K562 (cell line): ENCODE measurements at regions not wholly inside any gene's neighbourhood (a gene's known extent, or its start where the extent isn't known, plus 50 kb on each side); places are given as distances from the start of the nearest gene placed in this dataset.

Experiments
- ATAC-seq: fragments of 200-7000 bp; cut with Tn5 transposase; 3 replicates; pipeline ENCODE4 v1.9.1; 2020; ENCODE audit warnings: moderate library complexity
- BruUV-seq: library from RNA; stranded (reverse); fragments of 400-500 nt; replicated peaks from 2 replicates; lab custom pipeline; 2021; lab: Mats Ljungman, UMichigan
- CTCF ChIA-PET: fragments of 300-600 bp; formaldehyde crosslinking; extraction: SDS; loops from one replicate; lab custom pipeline; 2021; ENCODE audit warnings: low intra/inter-chr PET ratio; lab: Yijun Ruan, JAX
- POLR2A ChIA-PET: fragments of 300-600, 350-650 bp; sonication (Branson Sonifier 250); formaldehyde crosslinking; extraction: SDS; loops from one replicate; lab custom pipeline; 2021; ENCODE audit warnings: antibody characterized with exemption, inconsistent platforms; lab: Yijun Ruan, JAX
- DNase-seq, 4 experiments: peaks; one replicate each; pipeline versions ENCODE4 v3.0.0 to v3.0.0-alpha.2; 2011 to 2018; ENCODE audit warnings: low spot score in 3 of 4, mixed read lengths in 3 of 4; ENCODE audit errors: extremely low read depth in 1 of 4
- FAIRE-seq: peaks from 2 replicates; lab custom pipeline; 2011; peaks lifted over from hg19 to GRCh38; lab: Jason Lieb, UNC
- H2AFZ ChIP-seq: 2 replicates; pipeline ENCODE4 v1.6.0; 2011; ENCODE audit warnings: low read depth, low read length, control low read depth, inconsistent platforms
- H3K27ac ChIP-seq: fragments of 200-600 bp; 3 replicates; pipeline ENCODE4 v1.8.0; 2011; ENCODE audit warnings: low read depth, mild to moderate bottlenecking, control low read depth, inconsistent platforms, low read length, moderate library complexity, mixed read lengths; ENCODE audit errors: extremely low read depth
- H3K27me3 ChIP-seq, 2 experiments: fragments of 300-600 bp in 1 of 2; 2 replicates in 1 of 2; 3 replicates in 1 of 2; pipeline versions ENCODE4 v1.6.0 to v1.8.0; 2011; ENCODE audit warnings: inconsistent platforms in 2 of 2, low read length in 2 of 2, mild to moderate bottlenecking in 1 of 2, mixed read lengths in 1 of 2, moderate library complexity in 1 of 2; ENCODE audit not compliant: control insufficient read depth in 2 of 2, insufficient read depth in 2 of 2
- H3K36me3 ChIP-seq: fragments of 300-600 bp; 3 replicates; pipeline ENCODE4 v1.8.0; 2011; ENCODE audit warnings: mild to moderate bottlenecking, low read length, inconsistent platforms; ENCODE audit not compliant: control insufficient read depth, insufficient read depth
- H3K4me1 ChIP-seq, 2 experiments: fragments of 200-600 bp in 1 of 2; replicated peaks in 1 of 2; 2 replicates in 1 of 2; 3 replicates in 1 of 2; pipeline versions ENCODE4 v1.5.1 to v1.8.0; 2011; ENCODE audit warnings: inconsistent platforms in 2 of 2, low read length in 2 of 2, mild to moderate bottlenecking in 1 of 2, mixed read lengths in 1 of 2, moderate library complexity in 1 of 2; ENCODE audit not compliant: control insufficient read depth in 2 of 2, insufficient read depth in 2 of 2
- H3K4me2 ChIP-seq: 2 replicates; pipeline ENCODE4 v1.6.1; 2011; ENCODE audit warnings: low read length, control low read depth, inconsistent platforms, mixed read lengths; ENCODE audit not compliant: insufficient read depth
- H3K4me3 ChIP-seq: fragments of 200-600 bp; sonication (generic), shearing (Covaris generic); 2 replicates; pipeline ENCODE4 v1.5.1; 2016; ENCODE audit warnings: control low read depth, inconsistent platforms
- H3K79me2 ChIP-seq: fragments of 200-600 bp; 3 replicates; pipeline ENCODE4 v1.8.0; 2011; ENCODE audit warnings: low read length, inconsistent platforms; ENCODE audit not compliant: control insufficient read depth, insufficient read depth
- H3K9ac ChIP-seq, 2 experiments: 2 replicates each; pipeline versions ENCODE4 v1.6.0 to v1.6.1; 2011; ENCODE audit warnings: low read depth in 2 of 2, low read length in 2 of 2, control low read depth in 1 of 2, inconsistent platforms in 1 of 2, mild to moderate bottlenecking in 1 of 2, mixed read lengths in 1 of 2; ENCODE audit not compliant: insufficient read depth in 1 of 2
- H3K9me1 ChIP-seq: one replicate; pipeline ENCODE4 v1.6.0; 2011; ENCODE audit warnings: inconsistent platforms, mild to moderate bottlenecking, low read length, moderate library complexity; ENCODE audit not compliant: control insufficient read depth, insufficient read depth
- H3K9me3 ChIP-seq: replicated peaks from 2 replicates; pipeline ENCODE4 v1.5.1; 2011; ENCODE audit warnings: low read depth, low read length, inconsistent platforms; ENCODE audit not compliant: control insufficient read depth, insufficient read depth
- H4K20me1 ChIP-seq: replicated peaks from 2 replicates; pipeline ENCODE4 v1.6.1; 2011; ENCODE audit warnings: low read length, inconsistent platforms, mixed read lengths; ENCODE audit not compliant: control insufficient read depth, insufficient read depth
- CCAR2 ChIP-seq: fragments of 200-400 bp; formaldehyde crosslinking; IDR thresholded peaks from 2 replicates; pipeline ENCODE4 v1.6.1; 2017; ENCODE audit warnings: mild to moderate bottlenecking, low read depth, low read length
- FOXK1 ChIP-seq: sonication (generic); formaldehyde crosslinking; IDR thresholded peaks from 2 replicates; pipeline ENCODE4 v1.8.0; 2022; ENCODE audit warnings: missing genetic modification reagents, mild to moderate bottlenecking, borderline replicate concordance
- LEF1 ChIP-seq: fragments of 450-650 bp; IDR thresholded peaks from 2 replicates; pipeline ENCODE4 v1.6.1; 2016; ENCODE audit warnings: mild to moderate bottlenecking
- PHF21A ChIP-seq: fragments of 450-650 bp; IDR thresholded peaks from 2 replicates; pipeline ENCODE4 v1.6.1; 2017; ENCODE audit warnings: low read depth, borderline replicate concordance
- TOE1 ChIP-seq, 2 experiments: fragments of 450-650 bp in 1 of 2; sonication (generic) in 1 of 2; formaldehyde crosslinking in 1 of 2; IDR thresholded peaks; 2 replicates each; pipeline versions ENCODE4 v1.7.1 to v1.8.0; 2016 to 2022; ENCODE audit warnings: borderline replicate concordance in 2 of 2, mild to moderate bottlenecking in 2 of 2, antibody characterized with exemption in 1 of 2, inconsistent platforms in 1 of 2, low read depth in 1 of 2, missing genetic modification reagents in 1 of 2, moderate library complexity in 1 of 2
- ZEB2 ChIP-seq: fragments of 450-650 bp; IDR thresholded peaks from 2 replicates; pipeline ENCODE4 v1.6.1; 2016
- ZNF436 ChIP-seq: fragments of 250-450, 450-650 bp; sonication (Bioruptor Pico); formaldehyde crosslinking; IDR thresholded peaks from 2 replicates; pipeline ENCODE4 v1.7.0; 2020; ENCODE audit warnings: mild to moderate bottlenecking
- ZNF780A ChIP-seq: fragments of 250-450 bp; sonication (Bioruptor Pico); IDR thresholded peaks from 2 replicates; pipeline ENCODE4 v1.5.0; 2021; ENCODE audit warnings: mild to moderate bottlenecking
- WGBS: fragments of 100-300 bp; shearing (Covaris generic); methylation state at CpG from one replicate; pipeline ENCODE4 v1.1.6; 2016; ENCODE audit warnings: low coverage, mixed read lengths; ENCODE audit not compliant: insufficient coverage; ENCODE audit errors: missing lambda C conversion rate; 5-methylcytosine and 5-hydroxymethylcytosine counted together
- in situ Hi-C: fragments of 300-500 bp; cut with MboI; formaldehyde crosslinking; loops from 4 replicates; pipeline ENCODE4 v1.15.0; 2018; ENCODE audit warnings: inconsistent platforms, mixed read lengths
- intact Hi-C: fragments of 100-400 bp; cut with micrococcal nuclease; formaldehyde crosslinking; loops from 2 replicates; pipeline ENCODE4 v1.14.2; 2022
- TF ChIP-seq, protein P1 (sequence below), 2 experiments: fragments of 450-650 bp; formaldehyde crosslinking in 1 of 2; IDR thresholded peaks; 2 replicates each; pipeline versions ENCODE4 v1.4.0 to v1.6.1; 2014 to 2020; ENCODE audit warnings: mild to moderate bottlenecking in 2 of 2, borderline replicate concordance in 1 of 2, low read depth in 1 of 2
- TF ChIP-seq, protein P2 (sequence below): fragments of 450-650 bp; IDR thresholded peaks from 2 replicates; pipeline ENCODE4 v1.7.0; 2016; ENCODE audit warnings: borderline replicate concordance

DNA sequence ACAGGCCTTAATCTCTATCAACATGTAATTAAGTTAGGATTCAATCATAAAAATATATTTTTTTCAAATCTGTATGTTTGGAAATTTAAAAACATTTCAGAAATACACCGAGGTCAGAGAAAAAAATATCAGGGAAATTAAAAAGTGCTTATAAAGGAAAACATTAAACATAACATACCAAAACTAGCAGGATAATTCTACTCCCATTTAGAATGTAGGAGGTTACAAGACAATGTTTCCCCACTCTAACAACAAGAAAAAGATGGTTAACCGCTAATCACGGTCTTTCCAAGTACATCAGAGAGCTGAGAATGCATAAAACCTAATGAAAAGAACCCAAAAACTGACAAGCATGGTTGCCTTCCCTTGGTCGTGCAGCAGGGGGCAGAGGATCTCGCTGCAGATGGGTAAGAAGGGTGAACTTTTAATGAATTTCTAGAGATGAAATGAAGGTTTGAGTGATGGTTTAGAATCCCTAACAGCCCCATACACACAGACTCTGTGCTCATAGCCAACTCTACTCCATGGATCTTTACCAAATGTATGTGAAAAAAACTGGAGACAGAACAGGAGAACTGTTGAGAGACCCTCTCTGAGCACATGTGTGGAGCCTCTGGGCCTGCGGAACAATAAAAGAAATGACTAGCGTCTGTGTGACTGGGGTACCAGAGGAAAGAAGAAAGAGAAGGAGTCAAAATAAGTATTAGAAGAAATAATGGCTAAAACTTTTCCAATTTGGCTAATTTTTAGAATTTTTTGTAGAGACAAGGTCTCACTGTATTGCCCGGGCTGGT lies 51.3 kb upstream of the LSM14A start:
- no peaks in the 10 kb centered on the region for H3K79me2 ChIP-seq
- CTCF ChIA-PET = interaction anchor here (0.5 to 1.9 kb wide), 6 partner anchors 25 to 380 kb away, joined by 3 to 9 read pairs (median 4); no protein-coding TSS in a partner anchor
- intact Hi-C loops = loop anchor here (1.0 to 10.0 kb wide), 2 partner anchors 24 to 224 kb away; no protein-coding TSS in a partner anchor
- in situ Hi-C loops = no loop called here
- H3K36me3 ChIP-seq = no peaks in the 10 kb centered on the region
- H3K4me3 ChIP-seq = no peak overlapping the region
- no TSS peak for BruUV-seq
- no peaks in the 10 kb centered on the region for H3K4me1 ChIP-seq
- H2AFZ ChIP-seq = no peak overlapping the region
- FAIRE-seq (peak; percentile 77), ATAC-seq (peak; percentile 74), DNase-seq (peak; percentile 45 to 62 (median 56))
- H4K20me1 ChIP-seq = no peaks in the 10 kb centered on the region
- no peak overlapping the region for H3K4me2 ChIP-seq
- H3K27me3 ChIP-seq = peaks cover 20 to 21% of the 10 kb centered on the region in 2 experiments; a peak in 4 of 5 replicates
- H3K9me1 ChIP-seq = no peaks in the 10 kb centered on the region
- H3K9me3 ChIP-seq = no peaks in the 10 kb centered on the region
- WGBS = 20% methylated on average over 7 of the region's 8 CpGs
- no peak overlapping the region for H3K27ac ChIP-seq
- H3K9ac ChIP-seq = no peak overlapping the region
- POLR2A ChIA-PET = interaction anchor here (2.1 kb wide), 1 partner anchor 13 kb away, joined by 11 read pairs; no protein-coding TSS in a partner anchor
- TF ChIP-seq ZNF436 (CRISPR knock-in tag) = no peak
- TF ChIP-seq, protein P1, sequence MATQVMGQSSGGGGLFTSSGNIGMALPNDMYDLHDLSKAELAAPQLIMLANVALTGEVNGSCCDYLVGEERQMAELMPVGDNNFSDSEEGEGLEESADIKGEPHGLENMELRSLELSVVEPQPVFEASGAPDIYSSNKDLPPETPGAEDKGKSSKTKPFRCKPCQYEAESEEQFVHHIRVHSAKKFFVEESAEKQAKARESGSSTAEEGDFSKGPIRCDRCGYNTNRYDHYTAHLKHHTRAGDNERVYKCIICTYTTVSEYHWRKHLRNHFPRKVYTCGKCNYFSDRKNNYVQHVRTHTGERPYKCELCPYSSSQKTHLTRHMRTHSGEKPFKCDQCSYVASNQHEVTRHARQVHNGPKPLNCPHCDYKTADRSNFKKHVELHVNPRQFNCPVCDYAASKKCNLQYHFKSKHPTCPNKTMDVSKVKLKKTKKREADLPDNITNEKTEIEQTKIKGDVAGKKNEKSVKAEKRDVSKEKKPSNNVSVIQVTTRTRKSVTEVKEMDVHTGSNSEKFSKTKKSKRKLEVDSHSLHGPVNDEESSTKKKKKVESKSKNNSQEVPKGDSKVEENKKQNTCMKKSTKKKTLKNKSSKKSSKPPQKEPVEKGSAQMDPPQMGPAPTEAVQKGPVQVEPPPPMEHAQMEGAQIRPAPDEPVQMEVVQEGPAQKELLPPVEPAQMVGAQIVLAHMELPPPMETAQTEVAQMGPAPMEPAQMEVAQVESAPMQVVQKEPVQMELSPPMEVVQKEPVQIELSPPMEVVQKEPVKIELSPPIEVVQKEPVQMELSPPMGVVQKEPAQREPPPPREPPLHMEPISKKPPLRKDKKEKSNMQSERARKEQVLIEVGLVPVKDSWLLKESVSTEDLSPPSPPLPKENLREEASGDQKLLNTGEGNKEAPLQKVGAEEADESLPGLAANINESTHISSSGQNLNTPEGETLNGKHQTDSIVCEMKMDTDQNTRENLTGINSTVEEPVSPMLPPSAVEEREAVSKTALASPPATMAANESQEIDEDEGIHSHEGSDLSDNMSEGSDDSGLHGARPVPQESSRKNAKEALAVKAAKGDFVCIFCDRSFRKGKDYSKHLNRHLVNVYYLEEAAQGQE (IDR thresholded peaks at IDR 0.05; ENCODE audit: borderline replicate concordance) = peak; percentile 69; the same call in 1 of the 2 replicates
- TF ChIP-seq, protein P1 (CRISPR knock-in tag; IDR thresholded peaks at IDR 0.05; ENCODE audit: low read depth) = no peak
- no peak for TF ChIP-seq ZNF780A (CRISPR knock-in tag)
- TF ChIP-seq LEF1 = no peak
- no peak for TF ChIP-seq ZEB2
- TF ChIP-seq PHF21A = no peak
- 0 out of 2 replicates have a peak, but pooled peaks have one; percentile 15 for TF ChIP-seq TOE1 (IDR thresholded peaks at IDR 0.05; ENCODE audit: borderline replicate concordance)
- TF ChIP-seq TOE1 (CRISPR knock-in tag; IDR thresholded peaks at IDR 0.05; ENCODE audit: borderline replicate concordance, low read depth) = no peak
- no peak for TF ChIP-seq CCAR2
- no peak for TF ChIP-seq FOXK1 (CRISPR knock-in tag)
- TF ChIP-seq, protein P2, sequence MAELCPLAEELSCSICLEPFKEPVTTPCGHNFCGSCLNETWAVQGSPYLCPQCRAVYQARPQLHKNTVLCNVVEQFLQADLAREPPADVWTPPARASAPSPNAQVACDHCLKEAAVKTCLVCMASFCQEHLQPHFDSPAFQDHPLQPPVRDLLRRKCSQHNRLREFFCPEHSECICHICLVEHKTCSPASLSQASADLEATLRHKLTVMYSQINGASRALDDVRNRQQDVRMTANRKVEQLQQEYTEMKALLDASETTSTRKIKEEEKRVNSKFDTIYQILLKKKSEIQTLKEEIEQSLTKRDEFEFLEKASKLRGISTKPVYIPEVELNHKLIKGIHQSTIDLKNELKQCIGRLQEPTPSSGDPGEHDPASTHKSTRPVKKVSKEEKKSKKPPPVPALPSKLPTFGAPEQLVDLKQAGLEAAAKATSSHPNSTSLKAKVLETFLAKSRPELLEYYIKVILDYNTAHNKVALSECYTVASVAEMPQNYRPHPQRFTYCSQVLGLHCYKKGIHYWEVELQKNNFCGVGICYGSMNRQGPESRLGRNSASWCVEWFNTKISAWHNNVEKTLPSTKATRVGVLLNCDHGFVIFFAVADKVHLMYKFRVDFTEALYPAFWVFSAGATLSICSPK = no peak
